ENCODE measurements at regions not wholly inside any gene's neighbourhood (a gene's known extent, or its start where the extent isn't known, plus 50 kb on each side); places are given as distances from the start of the nearest gene placed in this dataset.

GRCh38 chr13:63433546-63434150 lies 2018.0 kb upstream of the PCDH20 start:
- no peak for DNase-seq

GRCh38 chr13:63427170-63427569 lies 2011.5 kb upstream of the PCDH20 start:
- DNase-seq, result no peak

- no peak for DNase-seq
Measured at GRCh38 chr13:63425131-63425530, 2009.5 kb upstream of the PCDH20 start.

- no peak for DNase-seq
Measured at GRCh38 chr13:63421123-63421522, 2005.5 kb upstream of the PCDH20 start.

GRCh38 chr13:63420685-63421084 lies 2005.0 kb upstream of the PCDH20 start:
- DNase-seq, result no peak

- DNase-seq, result no peak
Measured at GRCh38 chr13:63414247-63414646, 1998.6 kb upstream of the PCDH20 start.

GRCh38 chr13:63409791-63410351 lies 1994.2 kb upstream of the PCDH20 start:
- DNase-seq, result no peak

- no peak for DNase-seq
Measured at GRCh38 chr13:63408331-63409189, 1992.9 kb upstream of the PCDH20 start.

- DNase-seq, result no peak
Measured at GRCh38 chr13:63403733-63404132, 1988.1 kb upstream of the PCDH20 start.

GRCh38 chr13:63396746-63397145 lies 1981.1 kb upstream of the PCDH20 start:
- DNase-seq, result no peak

- no peak for DNase-seq
Measured at GRCh38 chr13:63393112-63393511, 1977.5 kb upstream of the PCDH20 start.

- no peak for DNase-seq
Measured at GRCh38 chr13:63389756-63390155, 1974.1 kb upstream of the PCDH20 start.

- DNase-seq, result no peak
Measured at GRCh38 chr13:63381078-63381859, 1965.6 kb upstream of the PCDH20 start.

- no peak for DNase-seq
Measured at GRCh38 chr13:63377986-63378385, 1962.3 kb upstream of the PCDH20 start.

- DNase-seq, result no peak
Measured at GRCh38 chr13:63370101-63370500, 1954.5 kb upstream of the PCDH20 start.

GRCh38 chr13:63367522-63368198 lies 1952.0 kb upstream of the PCDH20 start:
- no peak for DNase-seq

- no peak for DNase-seq
Measured at GRCh38 chr13:63364159-63364558, 1948.5 kb upstream of the PCDH20 start.

- DNase-seq, result no peak
Measured at GRCh38 chr13:63351533-63351932, 1935.9 kb upstream of the PCDH20 start.

- DNase-seq, result no peak
Measured at GRCh38 chr13:63351081-63351480, 1935.4 kb upstream of the PCDH20 start.

GRCh38 chr13:63345835-63346234 lies 1930.2 kb upstream of the PCDH20 start:
- no peak for DNase-seq

GRCh38 chr13:63344711-63345110 lies 1929.1 kb upstream of the PCDH20 start:
- DNase-seq, result no peak

GRCh38 chr13:63337921-63338320 lies 1922.3 kb upstream of the PCDH20 start:
- DNase-seq, result no peak

GRCh38 chr13:63337041-63337440 lies 1921.4 kb upstream of the PCDH20 start:
- DNase-seq, result no peak

Data from NCI-H1436 (cell line).